ENCODE measurements at regions not wholly inside any gene's neighbourhood (a gene's known extent, or its start where the extent isn't known, plus 50 kb on each side); places are given as distances from the start of the nearest gene placed in this dataset.

- TF ChIP-seq, protein P1, sequence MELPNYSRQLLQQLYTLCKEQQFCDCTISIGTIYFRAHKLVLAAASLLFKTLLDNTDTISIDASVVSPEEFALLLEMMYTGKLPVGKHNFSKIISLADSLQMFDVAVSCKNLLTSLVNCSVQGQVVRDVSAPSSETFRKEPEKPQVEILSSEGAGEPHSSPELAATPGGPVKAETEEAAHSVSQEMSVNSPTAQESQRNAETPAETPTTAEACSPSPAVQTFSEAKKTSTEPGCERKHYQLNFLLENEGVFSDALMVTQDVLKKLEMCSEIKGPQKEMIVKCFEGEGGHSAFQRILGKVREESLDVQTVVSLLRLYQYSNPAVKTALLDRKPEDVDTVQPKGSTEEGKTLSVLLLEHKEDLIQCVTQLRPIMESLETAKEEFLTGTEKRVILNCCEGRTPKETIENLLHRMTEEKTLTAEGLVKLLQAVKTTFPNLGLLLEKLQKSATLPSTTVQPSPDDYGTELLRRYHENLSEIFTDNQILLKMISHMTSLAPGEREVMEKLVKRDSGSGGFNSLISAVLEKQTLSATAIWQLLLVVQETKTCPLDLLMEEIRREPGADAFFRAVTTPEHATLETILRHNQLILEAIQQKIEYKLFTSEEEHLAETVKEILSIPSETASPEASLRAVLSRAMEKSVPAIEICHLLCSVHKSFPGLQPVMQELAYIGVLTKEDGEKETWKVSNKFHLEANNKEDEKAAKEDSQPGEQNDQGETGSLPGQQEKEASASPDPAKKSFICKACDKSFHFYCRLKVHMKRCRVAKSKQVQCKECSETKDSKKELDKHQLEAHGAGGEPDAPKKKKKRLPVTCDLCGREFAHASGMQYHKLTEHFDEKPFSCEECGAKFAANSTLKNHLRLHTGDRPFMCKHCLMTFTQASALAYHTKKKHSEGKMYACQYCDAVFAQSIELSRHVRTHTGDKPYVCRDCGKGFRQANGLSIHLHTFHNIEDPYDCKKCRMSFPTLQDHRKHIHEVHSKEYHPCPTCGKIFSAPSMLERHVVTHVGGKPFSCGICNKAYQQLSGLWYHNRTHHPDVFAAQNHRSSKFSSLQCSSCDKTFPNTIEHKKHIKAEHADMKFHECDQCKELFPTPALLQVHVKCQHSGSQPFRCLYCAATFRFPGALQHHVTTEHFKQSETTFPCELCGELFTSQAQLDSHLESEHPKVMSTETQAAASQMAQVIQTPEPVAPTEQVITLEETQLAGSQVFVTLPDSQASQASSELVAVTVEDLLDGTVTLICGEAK (IDR thresholded peaks at IDR 0.05; ENCODE audit: borderline replicate concordance) = no peak
- no peak for TF ChIP-seq NR2C1 (IDR thresholded peaks at IDR 0.05)
- TF ChIP-seq TAF1 (IDR thresholded peaks at IDR 0.05; ENCODE audit: borderline replicate concordance, low read depth, low read length) = no peak
- TF ChIP-seq RUNX3 (IDR thresholded peaks at IDR 0.05; ENCODE audit: low read length) = no peak
- no peak for TF ChIP-seq FOS (IDR thresholded peaks at IDR 0.05; ENCODE audit: borderline replicate concordance, extremely low read depth, insufficient read length)
- TF ChIP-seq, protein P2, sequence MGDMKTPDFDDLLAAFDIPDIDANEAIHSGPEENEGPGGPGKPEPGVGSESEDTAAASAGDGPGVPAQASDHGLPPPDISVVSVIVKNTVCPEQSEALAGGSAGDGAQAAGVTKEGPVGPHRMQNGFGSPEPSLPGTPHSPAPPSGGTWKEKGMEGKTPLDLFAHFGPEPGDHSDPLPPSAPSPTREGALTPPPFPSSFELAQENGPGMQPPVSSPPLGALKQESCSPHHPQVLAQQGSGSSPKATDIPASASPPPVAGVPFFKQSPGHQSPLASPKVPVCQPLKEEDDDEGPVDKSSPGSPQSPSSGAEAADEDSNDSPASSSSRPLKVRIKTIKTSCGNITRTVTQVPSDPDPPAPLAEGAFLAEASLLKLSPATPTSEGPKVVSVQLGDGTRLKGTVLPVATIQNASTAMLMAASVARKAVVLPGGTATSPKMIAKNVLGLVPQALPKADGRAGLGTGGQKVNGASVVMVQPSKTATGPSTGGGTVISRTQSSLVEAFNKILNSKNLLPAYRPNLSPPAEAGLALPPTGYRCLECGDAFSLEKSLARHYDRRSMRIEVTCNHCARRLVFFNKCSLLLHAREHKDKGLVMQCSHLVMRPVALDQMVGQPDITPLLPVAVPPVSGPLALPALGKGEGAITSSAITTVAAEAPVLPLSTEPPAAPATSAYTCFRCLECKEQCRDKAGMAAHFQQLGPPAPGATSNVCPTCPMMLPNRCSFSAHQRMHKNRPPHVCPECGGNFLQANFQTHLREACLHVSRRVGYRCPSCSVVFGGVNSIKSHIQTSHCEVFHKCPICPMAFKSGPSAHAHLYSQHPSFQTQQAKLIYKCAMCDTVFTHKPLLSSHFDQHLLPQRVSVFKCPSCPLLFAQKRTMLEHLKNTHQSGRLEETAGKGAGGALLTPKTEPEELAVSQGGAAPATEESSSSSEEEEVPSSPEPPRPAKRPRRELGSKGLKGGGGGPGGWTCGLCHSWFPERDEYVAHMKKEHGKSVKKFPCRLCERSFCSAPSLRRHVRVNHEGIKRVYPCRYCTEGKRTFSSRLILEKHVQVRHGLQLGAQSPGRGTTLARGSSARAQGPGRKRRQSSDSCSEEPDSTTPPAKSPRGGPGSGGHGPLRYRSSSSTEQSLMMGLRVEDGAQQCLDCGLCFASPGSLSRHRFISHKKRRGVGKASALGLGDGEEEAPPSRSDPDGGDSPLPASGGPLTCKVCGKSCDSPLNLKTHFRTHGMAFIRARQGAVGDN (IDR thresholded peaks at IDR 0.05) = no peak
- no peak for TF ChIP-seq NR2F1 (conservative IDR thresholded peaks at IDR 0.05)
- no peak for TF ChIP-seq ESRRA (IDR thresholded peaks at IDR 0.05; ENCODE audit: low read length)
- no peak for TF ChIP-seq ZNF274 (IDR thresholded peaks at IDR 0.05; ENCODE audit: insufficient read depth, insufficient read length)
- TF ChIP-seq, protein P3, sequence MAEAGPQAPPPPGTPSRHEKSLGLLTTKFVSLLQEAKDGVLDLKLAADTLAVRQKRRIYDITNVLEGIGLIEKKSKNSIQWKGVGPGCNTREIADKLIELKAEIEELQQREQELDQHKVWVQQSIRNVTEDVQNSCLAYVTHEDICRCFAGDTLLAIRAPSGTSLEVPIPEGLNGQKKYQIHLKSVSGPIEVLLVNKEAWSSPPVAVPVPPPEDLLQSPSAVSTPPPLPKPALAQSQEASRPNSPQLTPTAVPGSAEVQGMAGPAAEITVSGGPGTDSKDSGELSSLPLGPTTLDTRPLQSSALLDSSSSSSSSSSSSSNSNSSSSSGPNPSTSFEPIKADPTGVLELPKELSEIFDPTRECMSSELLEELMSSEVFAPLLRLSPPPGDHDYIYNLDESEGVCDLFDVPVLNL (IDR thresholded peaks at IDR 0.05; ENCODE audit: low read depth, low read length) = no peak
These were observed 112.1 kb upstream of the BDNF start (continued) for GRCh38 chr11:27812341-27812740.
